Motor neuron (in vitro differentiated cells): ENCODE measurements at regions not wholly inside any gene's neighbourhood (a gene's known extent, or its start where the extent isn't known, plus 50 kb on each side); places are given as distances from the start of the nearest gene placed in this dataset.
"Not testable (repeated sequence)": the region's sequence is repeated elsewhere in the genome, so short reads cannot be mapped to it uniquely, and the experiment has no call there.

Experiments
- ATAC-seq, 8 experiments: fragments of 200-7000 bp; cut with Tn5 transposase; replicated peaks in 6 of 8; 2 replicates each; pipeline ENCODE4 v1.8.0; 2021; ENCODE audit warnings: mild to moderate bottlenecking in 8 of 8, moderate library complexity in 8 of 8
- H3K27ac ChIP-seq, 2 donors: fragments of 250-450 bp; sonication (Bioruptor Pico); 2 replicates each; pipeline ENCODE4 v1.9.0; 2021; ENCODE audit warnings: antibody characterized with exemption in 2 of 2, mild to moderate bottlenecking in 2 of 2, moderate library complexity in 1 of 2
- H3K4me1 ChIP-seq, 2 donors: fragments of 250-450 bp; sonication (Bioruptor Pico); replicated peaks in 1 of 2; 2 replicates each; pipeline ENCODE4 v1.6.1; 2021; ENCODE audit warnings: antibody characterized with exemption in 2 of 2, mild to moderate bottlenecking in 2 of 2, moderate library complexity in 1 of 2
- H3K4me3 ChIP-seq, 5 donors: fragments of 250-450 bp; sonication (Bioruptor Pico); 2 replicates each; pipeline ENCODE4 v1.9.0; 2021; ENCODE audit warnings: antibody characterized with exemption in 5 of 5, mild to moderate bottlenecking in 5 of 5, moderate library complexity in 4 of 5
- WGBS, 10 experiments: fragments of 450-650 bp; shearing (Covaris generic); methylation state at CpG; one replicate each; pipeline ENCODE4 v1.0.0; 2022; 5-methylcytosine and 5-hydroxymethylcytosine counted together
- in situ Hi-C, 9 experiments: fragments of 400-800 bp; cut with MboI; loops; one replicate each; pipeline ENCODE4 v1.15.0; 2021; ENCODE audit warnings: low sequenced_read_pairs in 9 of 9, low pct_unique_long_range_greater_than_20kb in 2 of 9; ENCODE audit not compliant: unreplicated experiment in 9 of 9

DNA sequence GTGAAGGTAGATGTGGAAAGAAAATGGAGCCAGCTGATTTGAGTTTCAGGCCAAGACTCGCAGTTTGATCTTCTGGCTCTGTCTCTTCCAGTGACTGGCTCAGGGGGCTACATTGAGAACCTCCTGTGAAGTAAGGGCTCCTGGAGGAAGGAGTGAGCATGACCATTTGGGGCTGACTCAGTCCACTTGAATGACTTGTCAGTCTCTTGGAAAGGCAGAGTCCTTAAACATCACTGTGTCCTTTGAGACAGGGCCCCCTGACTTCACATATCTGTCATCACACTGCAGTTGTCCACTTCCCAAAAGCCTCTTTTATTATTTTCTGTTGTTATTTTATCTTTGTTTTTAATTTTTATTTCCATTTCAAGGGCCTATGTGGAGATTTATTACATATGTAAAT lies 204.6 kb upstream of the APCDD1 start:
- H3K4me3 ChIP-seq = no peak overlapping the region
- peaks cover 8 to 9% of the 10 kb centered on the region in 2 donors for H3K4me1 ChIP-seq
- 100% methylated on average over 1 of the region's 1 CpG; no CpG with 5 or more reads in 4 of the 10 experiments for WGBS, 10 experiments
- in situ Hi-C loops = loop anchor here in 1 of 9 experiments (25.0 kb wide), 1 partner anchor 262 kb away; no protein-coding TSS in a partner anchor
- ATAC-seq = no peak
- H3K27ac ChIP-seq = no peak overlapping the region

DNA sequence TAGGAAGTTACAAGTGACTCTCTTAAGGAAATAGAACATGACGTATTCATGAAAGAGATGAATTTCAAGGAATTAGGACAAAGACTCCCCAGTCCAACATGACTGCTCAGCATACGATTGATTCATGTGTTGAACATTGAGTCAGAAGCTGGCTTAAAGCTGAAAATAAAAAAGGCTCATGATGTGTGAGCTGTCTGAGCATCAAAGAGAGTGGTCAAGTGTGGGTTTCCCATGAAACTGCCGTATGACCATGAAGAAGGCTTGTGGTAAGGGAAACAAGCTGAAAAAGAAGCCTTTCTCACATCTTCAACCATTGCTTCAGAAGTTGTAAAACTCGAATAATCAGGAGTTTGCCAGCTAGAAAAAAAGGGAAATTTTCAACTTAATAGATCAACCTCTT lies 201.9 kb upstream of the APCDD1 start:
- no peak overlapping the region for H3K27ac ChIP-seq
- no peak overlapping the region for H3K4me3 ChIP-seq
- H3K4me1 ChIP-seq = peaks cover 1 to 3% of the 10 kb centered on the region in 2 donors
- ATAC-seq = no peak
- in situ Hi-C loops = no loop called here
- WGBS, 10 experiments = 32 to 100% (median 71%) methylated on average over 1 to 4 of the region's 4 CpGs

DNA sequence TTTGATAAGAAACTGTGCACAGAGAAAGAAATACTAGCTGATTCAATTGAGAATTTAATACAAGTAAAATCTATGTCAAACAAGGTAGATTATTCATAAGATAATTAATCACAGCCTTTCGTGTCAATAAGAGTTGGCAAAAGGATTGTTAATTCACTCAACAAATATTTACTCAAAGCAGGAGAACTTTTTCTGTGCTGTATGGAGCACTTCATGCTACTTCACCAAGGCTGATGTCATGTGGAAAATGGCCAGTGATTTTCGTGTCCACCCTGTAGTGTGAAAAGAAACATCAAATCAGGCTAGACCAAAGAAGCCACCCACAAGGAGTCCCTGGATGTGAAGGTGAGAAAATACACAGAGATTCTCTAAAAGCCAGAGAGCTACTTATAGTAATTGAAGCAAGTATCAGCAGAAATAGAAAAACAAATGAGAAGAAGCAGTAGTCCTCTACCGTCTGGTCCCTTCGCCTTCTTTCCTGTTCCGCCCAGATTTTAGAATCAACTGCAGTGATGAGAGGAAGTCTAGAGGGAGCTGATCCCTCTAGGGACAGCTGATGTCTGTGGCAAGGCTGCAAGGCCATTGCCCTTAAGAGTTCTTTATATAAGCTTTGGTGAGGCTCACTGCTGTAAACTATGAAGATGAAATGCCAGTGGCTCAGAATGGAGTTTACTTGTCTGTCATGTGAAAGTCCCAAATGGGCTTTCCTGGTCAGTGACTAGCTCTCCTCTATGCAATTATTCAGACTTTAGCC lies 201.3 kb upstream of the APCDD1 start:
- in situ Hi-C loops = no loop called here
- no peak for ATAC-seq
- H3K4me3 ChIP-seq = no peak overlapping the region
- H3K27ac ChIP-seq = no peak overlapping the region
- 18 to 97% (median 85%) methylated on average over 1 to 5 of the region's 5 CpGs for WGBS, 10 experiments
- no peaks in the 10 kb centered on the region for H3K4me1 ChIP-seq

DNA sequence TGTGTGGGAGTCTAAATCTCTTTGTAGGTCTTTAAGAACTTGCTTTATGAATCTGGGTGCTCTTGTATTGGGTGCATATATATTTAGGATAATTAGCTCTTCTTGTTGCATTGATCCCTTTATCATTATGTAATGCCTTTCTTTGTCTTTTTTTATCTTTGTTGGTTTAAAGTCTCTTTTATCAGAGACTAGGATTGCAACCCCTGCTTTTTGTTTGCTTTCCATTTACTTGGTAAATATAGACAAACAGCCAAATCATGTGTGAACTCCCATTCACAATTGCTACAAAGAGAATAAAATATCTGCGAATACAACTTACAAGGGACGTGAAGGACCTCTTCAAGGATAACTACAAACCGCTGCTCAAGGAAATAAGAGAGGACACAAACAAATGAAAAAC lies 198.2 kb upstream of the APCDD1 start:
- H3K27ac ChIP-seq, in situ Hi-C loops, H3K4me3 ChIP-seq, ATAC-seq, H3K4me1 ChIP-seq: not testable (repeated sequence)
- 53 to 95% (median 81%) methylated on average over 2 to 3 of the region's 3 CpGs; no CpG with 5 or more reads in 3 of the 10 experiments for WGBS, 10 experiments

DNA sequence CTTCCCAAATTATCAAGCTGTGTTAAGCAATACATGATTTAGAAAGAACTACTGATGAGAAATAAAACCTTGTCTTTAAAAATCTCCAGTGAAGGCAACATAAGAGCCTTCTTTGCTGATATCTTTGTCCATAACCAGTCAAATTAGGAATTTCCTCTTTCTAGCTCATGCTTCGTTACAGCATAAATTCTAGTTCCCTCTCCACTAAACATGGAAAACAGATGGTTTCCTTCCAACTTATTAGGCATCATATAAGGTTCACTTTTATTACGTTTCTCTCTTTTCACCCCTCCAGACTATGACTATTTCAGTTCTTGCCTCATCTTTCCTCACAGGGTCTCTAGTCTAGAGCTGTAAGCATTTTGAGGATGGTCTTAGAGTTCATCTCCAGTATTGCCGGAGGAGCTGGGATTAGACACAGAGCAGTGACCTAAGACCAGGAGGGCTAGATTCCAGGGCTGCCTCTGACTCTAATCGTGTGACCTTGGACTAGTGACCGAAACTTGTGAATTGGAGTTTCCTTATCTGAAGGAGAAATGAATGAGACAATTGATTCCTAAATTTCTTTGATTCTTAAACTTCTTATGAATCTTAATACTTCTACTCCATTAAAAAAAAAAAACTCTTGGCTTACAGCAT lies 195.5 kb upstream of the APCDD1 start:
- Histone ChIP-seq H3K4me1 (no peaks in the 10 kb centered on the region), H3K4me3 (no peak overlapping the region), H3K27ac (no peak overlapping the region)
- no peak for ATAC-seq
- in situ Hi-C loops = no loop called here
- WGBS, 10 experiments = 52 to 100% (median 87%) methylated on average over 1 to 5 of the region's 5 CpGs

DNA sequence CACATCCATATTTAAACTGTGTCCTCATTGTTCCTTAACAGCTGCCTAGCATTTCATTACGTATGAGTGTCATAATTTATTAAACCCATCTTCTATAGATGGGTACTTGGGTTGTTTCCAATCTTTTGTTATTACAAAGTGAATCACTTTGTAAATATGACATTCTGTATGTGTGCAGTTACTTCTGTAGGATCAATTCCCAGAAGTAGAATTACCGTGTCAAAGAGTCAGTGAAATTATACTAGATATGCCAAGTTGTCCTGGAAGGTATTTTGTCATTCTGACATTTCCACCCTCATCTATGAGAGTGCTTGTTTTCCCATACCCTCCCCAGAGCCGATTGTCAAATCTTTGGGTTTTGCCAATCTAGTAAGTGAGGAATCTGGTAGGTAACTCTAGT lies 194.5 kb upstream of the APCDD1 start:
- Histone ChIP-seq H3K4me1 (no peaks in the 10 kb centered on the region), H3K4me3 (no peak overlapping the region), H3K27ac (no peak overlapping the region)
- in situ Hi-C loops = no loop called here
- 62 to 100% (median 80%) methylated on average over 2 to 3 of the region's 3 CpGs for WGBS, 10 experiments
- no peak for ATAC-seq

DNA sequence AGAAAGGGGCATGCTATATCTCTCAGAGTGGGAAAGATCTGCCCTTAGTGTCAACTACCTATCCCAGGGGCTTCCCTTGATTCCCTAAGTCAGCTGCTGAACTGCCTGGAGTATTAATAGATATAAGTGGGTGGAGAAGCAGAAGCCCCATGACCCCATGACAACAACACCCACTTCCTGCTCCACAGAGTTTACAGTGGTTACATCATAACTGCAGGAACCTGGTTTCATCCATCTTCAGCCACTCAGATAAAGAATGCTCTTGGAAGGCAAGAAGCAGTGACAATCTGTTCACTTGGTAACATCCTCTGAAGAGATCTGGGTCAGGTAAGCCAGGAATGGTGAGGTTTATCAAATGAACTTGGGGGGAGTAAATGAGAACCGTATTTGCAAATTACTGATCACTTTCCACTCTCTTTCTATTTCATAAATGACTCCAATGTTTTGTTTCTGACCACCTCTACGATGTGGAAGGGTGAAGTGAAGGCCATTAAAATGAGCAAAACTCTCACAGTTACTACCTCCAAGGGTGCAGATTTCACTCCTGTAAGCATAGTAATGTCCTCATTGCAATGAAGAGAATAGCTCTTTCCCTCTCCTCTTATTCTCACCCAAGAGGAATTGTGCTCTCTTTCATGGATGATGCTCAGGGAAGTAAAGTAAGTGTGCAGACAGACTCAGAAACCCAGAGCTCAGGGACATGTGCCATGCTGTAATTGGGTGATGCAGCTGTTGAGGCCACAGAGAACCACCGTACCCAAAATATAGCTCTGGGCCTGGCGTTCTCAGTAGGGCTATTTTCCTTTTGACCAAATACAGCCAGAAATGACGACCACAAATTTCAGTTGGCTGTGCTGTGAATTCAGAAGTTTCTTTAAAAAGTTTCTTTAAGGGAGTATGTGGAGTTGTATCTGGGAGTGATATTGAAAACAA lies 192.8 kb upstream of the APCDD1 start:
- H3K4me3 ChIP-seq = no peak overlapping the region
- no peak overlapping the region for H3K27ac ChIP-seq
- 79 to 98% (median 84%) methylated on average over 1 to 5 of the region's 5 CpGs; no CpG with 5 or more reads in 1 of the 10 experiments for WGBS, 10 experiments
- peak in 4 of 8 experiments; percentile 31 to 72 (median 51) for ATAC-seq
- in situ Hi-C loops = no loop called here
- peaks cover 0 to 4% of the 10 kb centered on the region in 2 donors for H3K4me1 ChIP-seq

DNA sequence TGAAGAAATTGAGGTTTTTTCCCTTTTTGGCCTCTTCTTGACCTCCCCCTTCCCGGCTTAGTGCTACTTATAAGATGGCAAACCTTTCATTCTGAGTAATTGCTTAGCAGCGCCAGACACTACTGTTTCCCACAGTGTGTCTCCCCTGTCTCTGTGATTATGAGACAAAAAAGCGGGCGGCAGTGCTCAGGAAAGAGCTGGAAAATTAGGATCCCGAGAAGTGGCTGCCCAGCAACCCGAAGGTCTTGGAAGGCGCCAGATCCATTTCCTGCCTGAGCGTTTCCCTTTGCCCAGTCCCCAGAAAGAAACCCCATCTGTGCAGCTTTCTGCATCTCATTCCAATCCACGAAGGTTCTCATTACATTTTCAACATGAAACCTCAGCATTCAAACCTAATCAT lies 191.9 kb upstream of the APCDD1 start:
- ATAC-seq = no peak
- in situ Hi-C loops = no loop called here
- 81 to 100% (median 94%) methylated on average over 2 to 9 of the region's 9 CpGs; no CpG with 5 or more reads in 1 of the 10 experiments for WGBS, 10 experiments

DNA sequence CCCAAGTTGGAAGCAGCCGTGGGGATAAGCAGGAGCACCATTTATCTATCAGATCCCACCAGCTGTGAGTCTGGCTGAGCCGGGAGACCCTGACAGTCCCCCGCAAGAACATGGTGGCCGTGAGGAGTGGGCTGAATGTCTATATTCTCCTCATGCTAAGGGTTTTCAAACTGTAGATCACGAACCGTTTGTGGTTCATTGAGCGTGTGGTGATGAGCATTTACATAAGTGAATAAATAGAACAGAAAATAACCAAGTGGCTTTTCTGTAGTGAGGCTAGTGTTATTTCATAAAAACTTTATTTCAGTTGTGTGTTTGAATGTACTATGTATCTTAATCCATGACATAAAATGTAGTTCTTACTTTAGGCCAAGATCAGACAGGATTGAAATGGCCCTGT lies 190.2 kb upstream of the APCDD1 start:
- no peak overlapping the region for H3K4me3 ChIP-seq
- no peak for ATAC-seq
- H3K4me1 ChIP-seq = peaks cover 0 to 4% of the 10 kb centered on the region in 2 donors
- no peak overlapping the region for H3K27ac ChIP-seq
- in situ Hi-C loops = no loop called here
- 70 to 100% (median 90%) methylated on average over 1 to 6 of the region's 7 CpGs; no CpG with 5 or more reads in 3 of the 10 experiments for WGBS, 10 experiments

More for the DNA sequence above, 191.9 kb upstream of the APCDD1 start:
- Histone ChIP-seq H3K27ac (no peak overlapping the region), H3K4me3 (no peak overlapping the region), H3K4me1 (peaks cover 0 to 4% of the 10 kb centered on the region in 2 donors)

DNA sequence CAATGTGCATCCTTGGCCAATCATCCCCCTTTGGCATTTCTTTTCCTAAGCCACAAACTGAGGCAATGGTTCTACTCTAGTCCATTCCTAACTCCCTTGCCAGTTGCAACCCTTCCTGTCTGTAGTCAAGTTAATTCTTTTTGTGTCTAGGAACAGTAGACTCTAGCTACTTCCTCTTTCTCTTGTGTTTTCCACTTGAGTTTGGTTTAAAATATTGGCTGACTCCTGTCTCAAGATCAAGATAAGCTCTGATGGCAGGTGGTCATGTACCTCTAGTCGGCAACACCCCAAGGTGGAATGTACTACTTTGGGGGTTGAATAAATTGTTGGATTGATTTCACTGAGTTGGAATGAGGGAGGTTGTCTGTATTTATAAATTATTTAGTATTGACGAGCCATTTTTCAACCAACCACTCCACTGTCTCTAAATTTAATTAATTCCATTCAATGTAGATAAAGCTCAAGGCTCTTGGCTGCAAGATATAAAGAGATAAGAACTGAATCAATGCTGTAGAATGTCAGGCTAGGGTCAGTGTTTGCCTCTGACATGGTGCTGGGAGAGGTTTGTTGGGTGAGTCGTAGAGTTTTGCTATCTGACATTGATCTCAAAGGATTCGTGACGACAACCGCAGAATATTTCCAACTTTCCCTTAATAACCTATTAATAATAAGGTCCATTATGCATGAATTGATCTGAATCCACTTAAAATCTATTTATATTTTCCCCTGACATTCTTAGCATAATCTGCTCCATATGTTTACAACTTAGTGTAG lies 188.7 kb upstream of the APCDD1 start:
- Histone ChIP-seq H3K4me1 (peaks cover 4 to 7% of the 10 kb centered on the region in 2 donors), H3K27ac (no peak overlapping the region), H3K4me3 (no peak overlapping the region)
- in situ Hi-C loops = no loop called here
- 42 to 93% (median 90%) methylated on average over 2 to 6 of the region's 6 CpGs; no CpG with 5 or more reads in 1 of the 10 experiments for WGBS, 10 experiments
- peak in 2 of 8 experiments; percentile 51 to 63 for ATAC-seq

DNA sequence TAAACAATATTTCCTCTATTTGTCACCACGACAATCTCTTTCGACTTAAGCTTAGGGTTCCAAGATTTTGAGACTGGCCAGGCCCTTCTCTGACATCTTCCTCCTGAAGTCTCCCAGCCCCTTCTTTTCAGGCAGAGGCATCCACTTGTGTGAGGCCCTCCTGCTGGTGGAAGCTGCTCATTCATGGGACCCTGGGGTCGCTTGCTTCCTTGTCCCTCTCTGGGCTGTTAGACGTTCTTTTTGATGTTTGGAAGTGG lies 188.2 kb upstream of the APCDD1 start:
- Histone ChIP-seq H3K4me1 (peaks cover 4 to 7% of the 10 kb centered on the region in 2 donors), H3K27ac (no peak overlapping the region), H3K4me3 (no peak overlapping the region)
- 20 to 100% (median 81%) methylated on average over 1 to 4 of the region's 4 CpGs; no CpG with 5 or more reads in 1 of the 10 experiments for WGBS, 10 experiments
- in situ Hi-C loops = no loop called here
- no peak for ATAC-seq

DNA sequence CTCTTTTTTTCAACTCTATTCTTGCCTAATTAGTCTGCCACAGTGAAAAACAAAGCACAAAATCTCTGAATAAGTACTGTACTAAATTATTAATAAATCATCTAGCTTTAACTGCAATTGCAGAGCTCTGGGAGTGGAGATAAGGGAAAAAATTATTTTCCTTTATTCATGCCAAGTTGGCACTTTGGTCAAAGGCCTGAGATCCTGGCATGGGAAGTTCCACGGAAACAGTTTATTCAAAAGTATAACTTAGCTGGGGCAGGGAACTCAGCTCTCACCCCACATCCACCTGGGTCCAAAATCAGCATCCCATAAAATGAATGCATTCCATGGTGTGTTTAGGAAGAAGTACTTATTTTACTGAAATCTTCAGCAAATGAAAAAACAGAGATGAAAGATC lies 185.2 kb upstream of the APCDD1 start:
- H3K4me3 ChIP-seq = no peak overlapping the region
- H3K27ac ChIP-seq = no peak overlapping the region
- in situ Hi-C loops = no loop called here
- H3K4me1 ChIP-seq = peaks cover 4 to 7% of the 10 kb centered on the region in 2 donors
- ATAC-seq = no peak
- 80 to 100% (median 100%) methylated on average over 1 of the region's 1 CpG; no CpG with 5 or more reads in 5 of the 10 experiments for WGBS, 10 experiments
